T-helper 17 cell (primary cell): ENCODE measurements at regions not wholly inside any gene's neighbourhood (a gene's known extent, or its start where the extent isn't known, plus 50 kb on each side); places are given as distances from the start of the nearest gene placed in this dataset.
"Not testable (repeated sequence)": the region's sequence is repeated elsewhere in the genome, so short reads cannot be mapped to it uniquely, and the experiment has no call there.

Source experiments
- ATAC-seq: fragments of 150-1000 bp; cut with Tn5 transposase; 2 replicates; pipeline ENCODE4 v1.10.0; 2021; ENCODE audit warnings: mild to moderate bottlenecking, moderate library complexity
- DNase-seq, 3 donors: peaks; one replicate each; pipeline versions ENCODE4 v3.0.0 to v3.0.0-alpha.2; 2020 to 2021
- H3K9me3 ChIP-seq: one replicate; pipeline ENCODE4 v1.7.0; 2013; ENCODE audit warnings: low read length, mild to moderate bottlenecking; ENCODE audit not compliant: control insufficient read depth, poor library complexity, severe bottlenecking
- H3K27ac Mint-ChIP-seq: one replicate; pipeline ENCODE4 v1.8.0; 2022; ENCODE audit warnings: mild to moderate bottlenecking, moderate library complexity, mixed read lengths
- H3K27me3 Mint-ChIP-seq: one replicate; pipeline ENCODE4 v1.8.0; 2022; ENCODE audit warnings: mixed read lengths
- H3K36me3 Mint-ChIP-seq: one replicate; pipeline ENCODE4 v1.8.0; 2022; ENCODE audit warnings: low read depth, mixed read lengths
- H3K4me1 Mint-ChIP-seq: one replicate; pipeline ENCODE4 v1.8.0; 2022; ENCODE audit warnings: mild to moderate bottlenecking, mixed read lengths
- H3K4me3 Mint-ChIP-seq: one replicate; pipeline ENCODE4 v1.8.0; 2022; ENCODE audit warnings: mild to moderate bottlenecking, moderate library complexity, mixed read lengths

GRCh38 chr16:88128556-88128955, 177.3 kb downstream of the BANP start:
- Mint-ChIP-seq H3K4me1 (no peaks in the 10 kb centered on the region), H3K4me3 (no peak overlapping the region), H3K27ac (peak overlapping the region; percentile 56), H3K36me3 (no peaks in the 10 kb centered on the region), H3K27me3 (peaks cover 7% of the 10 kb centered on the region)
- no peaks in the 10 kb centered on the region for H3K9me3 ChIP-seq
- DNase-seq (no peak), ATAC-seq (no peak)

GRCh38 chr16:88129133-88129532, 177.9 kb downstream of the BANP start:
- DNase-seq, ATAC-seq, H3K4me1 Mint-ChIP-seq, H3K36me3 Mint-ChIP-seq, H3K4me3 Mint-ChIP-seq, H3K9me3 ChIP-seq: not testable (repeated sequence)
- peak overlapping the region; percentile 56 for H3K27ac Mint-ChIP-seq
- peaks cover 10% of the 10 kb centered on the region for H3K27me3 Mint-ChIP-seq

- Mint-ChIP-seq H3K27ac (no peak overlapping the region), H3K4me1 (no peaks in the 10 kb centered on the region)
- DNase-seq, result no peak
These were observed 178.8 kb downstream of the BANP start for GRCh38 chr16:88130016-88130415.

GRCh38 chr16:88130681-88131080, 179.4 kb downstream of the BANP start:
- H3K4me1 Mint-ChIP-seq, result no peaks in the 10 kb centered on the region
- DNase-seq, result no peak

More at GRCh38 chr16:88130016-88130415, 178.8 kb downstream of the BANP start:
- peaks cover 13% of the 10 kb centered on the region for H3K27me3 Mint-ChIP-seq
- H3K4me3 Mint-ChIP-seq, result no peak overlapping the region
- no peaks in the 10 kb centered on the region for H3K9me3 ChIP-seq
- no peak for ATAC-seq
- no peaks in the 10 kb centered on the region for H3K36me3 Mint-ChIP-seq

GRCh38 chr16:88131256-88131655, 180.0 kb downstream of the BANP start:
- DNase-seq, result no peak
- no peaks in the 10 kb centered on the region for H3K4me1 Mint-ChIP-seq

More at GRCh38 chr16:88130681-88131080, 179.4 kb downstream of the BANP start:
- no peak overlapping the region for H3K27ac Mint-ChIP-seq
- H3K27me3 Mint-ChIP-seq, result peaks cover 13% of the 10 kb centered on the region
- no peak for ATAC-seq
- no peaks in the 10 kb centered on the region for H3K36me3 Mint-ChIP-seq
- no peak overlapping the region for H3K4me3 Mint-ChIP-seq
- no peaks in the 10 kb centered on the region for H3K9me3 ChIP-seq

GRCh38 chr16:88131966-88132365, 180.7 kb downstream of the BANP start:
- H3K36me3 Mint-ChIP-seq, result no peaks in the 10 kb centered on the region
- ATAC-seq, result no peak
- H3K4me1 Mint-ChIP-seq, result no peaks in the 10 kb centered on the region
- H3K27ac Mint-ChIP-seq, result no peak overlapping the region
- H3K9me3 ChIP-seq, result no peaks in the 10 kb centered on the region
- no peak for DNase-seq
- no peak overlapping the region for H3K4me3 Mint-ChIP-seq
- peaks cover 13% of the 10 kb centered on the region for H3K27me3 Mint-ChIP-seq

More at GRCh38 chr16:88131256-88131655, 180.0 kb downstream of the BANP start:
- Mint-ChIP-seq H3K27me3 (peaks cover 13% of the 10 kb centered on the region), H3K27ac (no peak overlapping the region), H3K36me3 (no peaks in the 10 kb centered on the region), H3K4me3 (no peak overlapping the region)
- no peaks in the 10 kb centered on the region for H3K9me3 ChIP-seq
- no peak for ATAC-seq

- DNase-seq (no peak), ATAC-seq (no peak)
- no peaks in the 10 kb centered on the region for H3K9me3 ChIP-seq
- no peak overlapping the region for H3K4me3 Mint-ChIP-seq
- H3K36me3 Mint-ChIP-seq, result no peaks in the 10 kb centered on the region
- peaks cover 13% of the 10 kb centered on the region for H3K27me3 Mint-ChIP-seq
- H3K27ac Mint-ChIP-seq, result no peak overlapping the region
- H3K4me1 Mint-ChIP-seq, result no peaks in the 10 kb centered on the region
These were observed 181.7 kb downstream of the BANP start for GRCh38 chr16:88132836-88133506.

- DNase-seq, result no peak
- H3K36me3 Mint-ChIP-seq, result no peaks in the 10 kb centered on the region
- ATAC-seq, result no peak
- H3K4me1 Mint-ChIP-seq, result no peaks in the 10 kb centered on the region
- H3K9me3 ChIP-seq, result no peaks in the 10 kb centered on the region
- no peak overlapping the region for H3K4me3 Mint-ChIP-seq
- no peak overlapping the region for H3K27ac Mint-ChIP-seq
- H3K27me3 Mint-ChIP-seq, result peaks cover 11% of the 10 kb centered on the region
These were observed 182.2 kb downstream of the BANP start for GRCh38 chr16:88133507-88133843.

GRCh38 chr16:88134172-88134898, 183.1 kb downstream of the BANP start:
- not testable (repeated sequence) for H3K36me3 Mint-ChIP-seq, H3K9me3 ChIP-seq, H3K27ac Mint-ChIP-seq, H3K4me3 Mint-ChIP-seq, DNase-seq, ATAC-seq, H3K27me3 Mint-ChIP-seq, H3K4me1 Mint-ChIP-seq

- not testable (repeated sequence) for H3K9me3 ChIP-seq, ATAC-seq, H3K27ac Mint-ChIP-seq, H3K27me3 Mint-ChIP-seq, H3K36me3 Mint-ChIP-seq, H3K4me3 Mint-ChIP-seq, H3K4me1 Mint-ChIP-seq, DNase-seq
These were observed 183.9 kb downstream of the BANP start for GRCh38 chr16:88134899-88135682.

- not testable (repeated sequence) for H3K27ac Mint-ChIP-seq, H3K36me3 Mint-ChIP-seq, H3K9me3 ChIP-seq, H3K4me3 Mint-ChIP-seq, H3K4me1 Mint-ChIP-seq, DNase-seq, ATAC-seq, H3K27me3 Mint-ChIP-seq
These were observed 185.0 kb downstream of the BANP start for GRCh38 chr16:88136211-88136713.

- not testable (repeated sequence) for H3K36me3 Mint-ChIP-seq, H3K4me1 Mint-ChIP-seq, H3K4me3 Mint-ChIP-seq, H3K9me3 ChIP-seq, H3K27me3 Mint-ChIP-seq, ATAC-seq, DNase-seq, H3K27ac Mint-ChIP-seq
These were observed 185.7 kb downstream of the BANP start for GRCh38 chr16:88136939-88137338.

GRCh38 chr16:88139141-88139540, 187.9 kb downstream of the BANP start:
- H3K36me3 Mint-ChIP-seq, H3K9me3 ChIP-seq, ATAC-seq, H3K4me1 Mint-ChIP-seq, H3K27ac Mint-ChIP-seq, H3K4me3 Mint-ChIP-seq, DNase-seq, H3K27me3 Mint-ChIP-seq: not testable (repeated sequence)
